OCI-LY1 (cell line): ENCODE measurements at regions not wholly inside any gene's neighbourhood (a gene's known extent, or its start where the extent isn't known, plus 50 kb on each side); places are given as distances from the start of the nearest gene placed in this dataset.

Experiments
- EZH2 ChIP-seq: fragments of 200-600 bp; sonication (generic), shearing (Covaris generic); IDR thresholded peaks from 2 replicates; pipeline ENCODE4 v1.8.0; 2017; ENCODE audit warnings: borderline replicate concordance, mixed run types, mild to moderate bottlenecking, antibody characterized with exemption, low read length, moderate library complexity, mixed read lengths
- TF ChIP-seq, protein P1 (sequence below): fragments of 200-600 bp; sonication (generic), shearing (Covaris generic); IDR thresholded peaks from 2 replicates; pipeline ENCODE4 v1.5.1; 2017; ENCODE audit warnings: mild to moderate bottlenecking, antibody characterized with exemption, low read length, moderate library complexity, mixed read lengths

DNA sequence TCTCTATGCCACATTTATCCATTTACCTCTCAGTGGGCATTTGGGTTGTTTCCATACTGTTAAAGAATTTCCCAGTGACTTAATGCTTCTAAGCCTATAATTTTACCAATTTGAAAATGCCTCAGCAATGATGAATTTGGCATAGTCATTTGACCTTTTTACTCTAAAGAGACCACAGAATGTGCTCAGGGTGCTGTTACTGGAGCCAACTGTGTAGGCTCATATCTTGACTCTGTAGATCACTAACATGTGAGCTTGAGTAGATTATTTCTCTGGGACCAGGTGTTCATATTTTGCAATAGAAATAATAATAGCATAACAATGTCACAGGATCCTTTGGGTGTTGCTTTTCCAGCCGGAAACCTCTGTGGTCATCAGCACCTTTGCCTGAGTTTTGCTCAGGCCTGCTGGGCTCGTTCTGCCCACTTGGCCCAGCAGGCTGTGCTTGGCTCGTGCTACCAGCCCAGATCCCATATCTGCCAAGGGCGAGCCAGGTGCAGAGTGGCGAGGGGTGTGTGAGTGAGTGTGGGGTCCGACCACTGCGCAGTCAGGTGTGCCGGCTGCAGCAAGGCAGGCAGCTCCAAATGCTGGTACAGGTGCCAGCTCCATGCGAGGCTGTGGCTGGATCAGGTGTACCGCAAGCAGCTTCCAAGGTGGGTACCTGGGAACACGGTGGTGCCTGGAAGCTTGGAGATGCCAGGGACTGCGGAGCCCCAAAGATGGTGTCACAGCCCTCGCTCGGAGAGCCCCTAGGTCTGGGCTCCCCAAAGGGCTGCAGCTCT lies 70.6 kb upstream of the ANK2 start:
- TF ChIP-seq, protein P1, sequence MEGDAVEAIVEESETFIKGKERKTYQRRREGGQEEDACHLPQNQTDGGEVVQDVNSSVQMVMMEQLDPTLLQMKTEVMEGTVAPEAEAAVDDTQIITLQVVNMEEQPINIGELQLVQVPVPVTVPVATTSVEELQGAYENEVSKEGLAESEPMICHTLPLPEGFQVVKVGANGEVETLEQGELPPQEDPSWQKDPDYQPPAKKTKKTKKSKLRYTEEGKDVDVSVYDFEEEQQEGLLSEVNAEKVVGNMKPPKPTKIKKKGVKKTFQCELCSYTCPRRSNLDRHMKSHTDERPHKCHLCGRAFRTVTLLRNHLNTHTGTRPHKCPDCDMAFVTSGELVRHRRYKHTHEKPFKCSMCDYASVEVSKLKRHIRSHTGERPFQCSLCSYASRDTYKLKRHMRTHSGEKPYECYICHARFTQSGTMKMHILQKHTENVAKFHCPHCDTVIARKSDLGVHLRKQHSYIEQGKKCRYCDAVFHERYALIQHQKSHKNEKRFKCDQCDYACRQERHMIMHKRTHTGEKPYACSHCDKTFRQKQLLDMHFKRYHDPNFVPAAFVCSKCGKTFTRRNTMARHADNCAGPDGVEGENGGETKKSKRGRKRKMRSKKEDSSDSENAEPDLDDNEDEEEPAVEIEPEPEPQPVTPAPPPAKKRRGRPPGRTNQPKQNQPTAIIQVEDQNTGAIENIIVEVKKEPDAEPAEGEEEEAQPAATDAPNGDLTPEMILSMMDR, result no peak
- no peak for TF ChIP-seq EZH2
